ENCODE measurements at regions not wholly inside any gene's neighbourhood (a gene's known extent, or its start where the extent isn't known, plus 50 kb on each side); places are given as distances from the start of the nearest gene placed in this dataset.

DNA sequence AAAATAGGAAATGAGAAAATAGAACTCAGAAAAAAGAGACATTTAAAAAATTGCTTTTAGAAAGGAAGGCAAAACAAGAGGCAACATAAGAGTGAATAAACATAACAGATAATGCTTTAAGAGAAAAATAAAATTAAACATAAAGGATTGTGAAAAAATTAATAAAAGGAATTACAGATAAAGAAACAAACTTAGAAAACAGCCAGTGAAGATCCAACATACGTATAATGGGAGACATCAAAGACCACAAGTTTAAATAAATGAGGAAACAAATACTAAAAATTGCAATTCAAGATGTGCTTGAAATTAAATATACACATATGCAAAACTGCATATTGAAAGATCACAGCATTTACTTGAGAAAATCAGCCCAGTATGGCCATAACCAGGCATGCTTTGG is 448.9 kb downstream of the NBAS start:
- no peak overlapping the region for H3K27ac ChIP-seq
- TF ChIP-seq CTCF (conservative IDR thresholded peaks at IDR 0.05), result no peak
- TF ChIP-seq ZFX (IDR thresholded peaks at IDR 0.05), result no peak

DNA sequence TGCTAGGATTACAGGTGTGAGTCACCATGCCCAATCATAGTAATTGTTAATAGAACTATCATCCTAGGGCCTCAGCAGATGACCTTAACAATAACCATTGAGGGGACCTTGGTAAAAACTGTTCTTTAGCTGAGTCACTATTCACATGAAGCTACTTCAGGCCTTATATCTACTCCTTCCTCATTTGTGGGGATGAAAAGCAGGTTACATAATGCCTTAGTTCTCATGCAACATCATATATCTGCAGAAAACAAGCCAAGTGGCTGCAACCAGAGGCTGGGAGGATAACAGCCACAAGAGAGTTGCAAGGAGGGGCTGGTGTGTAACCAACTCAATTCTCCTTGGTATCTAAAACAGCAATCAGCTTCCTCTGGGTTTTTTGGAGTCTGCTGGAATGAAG is 445.4 kb downstream of the NBAS start:
- H3K27ac ChIP-seq, result no peak overlapping the region
- no peak for TF ChIP-seq ZFX (IDR thresholded peaks at IDR 0.05)

- no peak for TF ChIP-seq ZFX (IDR thresholded peaks at IDR 0.05)
- no peak for TF ChIP-seq CTCF (conservative IDR thresholded peaks at IDR 0.05)
Measured at GRCh38 chr2:15116830-15117229, 444.3 kb downstream of the NBAS start.

More at GRCh38 chr2:15116830-15117229, 444.3 kb downstream of the NBAS start:
- no peak overlapping the region for H3K27ac ChIP-seq

Measured in C4-2B (cell line).